Neural progenitor cell (in vitro differentiated cells): ENCODE measurements at regions not wholly inside any gene's neighbourhood (a gene's known extent, or its start where the extent isn't known, plus 50 kb on each side); places are given as distances from the start of the nearest gene placed in this dataset.

Experiments
- CTCF ChIP-seq: fragments of 200-600 bp; sonication (generic); IDR thresholded peaks from 2 replicates; pipeline ENCODE4 v1.5.1; 2017; ENCODE audit warnings: antibody characterized with exemption, mild to moderate bottlenecking
- EZH2 ChIP-seq: fragments of 200-600 bp; sonication (generic); IDR thresholded peaks from 2 replicates; pipeline ENCODE4 v1.6.1; 2017; ENCODE audit warnings: antibody characterized with exemption, mild to moderate bottlenecking, moderate library complexity

GRCh38 chr6:40972190-40972589 lies 66.8 kb downstream of the UNC5CL start:
- TF ChIP-seq EZH2, result no peak
- no peak for TF ChIP-seq CTCF
